ENCODE measurements at regions not wholly inside any gene's neighbourhood (a gene's known extent, or its start where the extent isn't known, plus 50 kb on each side); places are given as distances from the start of the nearest gene placed in this dataset.

- no peak for DNase-seq (ENCODE audit: low spot score)
These were observed 53.1 kb upstream of the TRIM67 start for GRCh38 chr1:231108516-231109302.

GRCh38 chr1:231107600-231108326, 54.1 kb upstream of the TRIM67 start:
- no peak for DNase-seq (ENCODE audit: low spot score)

GRCh38 chr1:231107151-231107550, 54.7 kb upstream of the TRIM67 start:
- no peak for DNase-seq (ENCODE audit: low spot score)

DNA sequence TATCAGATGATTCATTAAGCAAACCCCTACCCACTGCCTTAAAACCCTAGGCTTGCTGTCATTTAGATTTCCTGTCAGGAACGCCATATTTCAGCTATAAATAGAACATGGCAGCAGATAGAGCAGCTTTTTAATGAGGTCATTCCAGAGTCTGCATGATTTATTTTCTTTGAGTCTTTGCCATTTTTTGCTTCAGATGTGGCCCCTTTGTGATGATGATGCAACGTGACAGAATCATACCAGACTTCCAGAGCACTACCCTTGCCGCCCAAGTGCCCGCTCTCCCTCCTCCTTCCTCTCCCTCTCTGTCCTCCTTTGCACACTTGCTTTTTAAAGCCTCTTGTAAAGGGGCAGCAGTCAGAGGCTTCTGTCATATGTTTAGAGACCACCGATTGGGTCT, 55.5 kb upstream of the TRIM67 start:
- DNase-seq (ENCODE audit: low spot score) = no peak

DNA sequence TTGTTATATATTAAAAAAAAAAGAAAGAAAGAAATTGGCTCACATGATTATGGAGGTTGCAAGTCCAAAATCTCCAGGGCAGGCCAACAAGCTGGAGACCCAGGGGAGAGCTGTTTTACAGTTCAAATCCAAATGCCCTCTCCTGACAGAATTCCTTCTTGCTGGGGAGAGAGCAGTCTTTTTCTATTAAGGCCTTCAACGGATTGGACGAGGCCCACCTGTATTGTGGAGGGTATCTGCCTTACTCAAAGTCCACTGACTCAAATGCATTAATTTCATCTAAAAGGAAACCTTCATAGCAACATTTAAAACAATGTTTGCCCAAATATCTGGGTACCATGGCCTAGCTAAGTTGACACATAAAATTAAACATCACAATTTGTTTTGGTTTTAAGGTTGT, 56.9 kb upstream of the TRIM67 start:
- no peak for DNase-seq (ENCODE audit: low spot score)

GRCh38 chr1:231103961-231104360, 57.9 kb upstream of the TRIM67 start:
- no peak for DNase-seq (ENCODE audit: low spot score)

GRCh38 chr1:231099996-231100767, 60.1 kb upstream of the FAM89A start:
- DNase-seq (ENCODE audit: low spot score) = no peak

- DNase-seq (ENCODE audit: low spot score) = no peak
These were observed 59.3 kb upstream of the FAM89A start for GRCh38 chr1:231099311-231099710.

DNA sequence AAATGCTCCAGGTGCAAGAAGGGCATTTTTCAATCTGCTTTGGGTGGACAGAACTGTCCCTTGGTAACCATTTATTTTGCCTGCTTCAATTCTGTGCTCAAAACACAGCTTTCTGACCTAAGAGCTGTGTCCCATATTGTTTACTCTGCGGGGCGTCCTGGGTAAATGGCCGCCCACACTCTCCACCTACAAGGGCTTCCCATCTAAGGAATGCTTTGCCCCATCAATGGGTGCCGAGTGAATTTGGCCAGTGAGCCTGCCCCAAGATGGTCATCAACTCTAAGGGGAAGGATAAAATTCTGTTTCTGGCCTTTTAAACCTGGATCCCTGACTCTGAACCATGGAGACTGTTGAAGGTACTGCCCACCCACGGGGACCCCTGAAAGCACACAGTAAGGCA, 55.5 kb upstream of the FAM89A start:
- DNase-seq (ENCODE audit: low spot score) = no peak

DNA sequence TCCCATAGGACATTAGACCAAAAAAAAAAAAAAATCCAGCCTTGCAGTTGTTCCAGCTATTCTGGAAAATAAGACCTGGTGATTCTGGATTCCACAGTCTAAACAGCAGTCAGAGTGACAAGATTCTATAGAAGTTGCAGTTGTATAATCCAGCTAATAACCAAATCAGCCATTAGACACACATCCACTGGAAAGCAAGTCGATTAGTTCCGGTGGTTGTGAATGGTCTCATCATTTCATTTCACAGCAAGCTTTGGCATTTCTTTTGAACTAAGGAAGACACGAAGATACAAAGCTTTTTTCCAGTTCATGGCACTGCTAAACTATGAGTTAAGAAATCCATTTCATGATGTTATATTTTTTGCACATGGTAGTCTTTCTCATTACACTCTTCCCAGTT, 54.4 kb upstream of the FAM89A start:
- DNase-seq (ENCODE audit: low spot score) = no peak

DNA sequence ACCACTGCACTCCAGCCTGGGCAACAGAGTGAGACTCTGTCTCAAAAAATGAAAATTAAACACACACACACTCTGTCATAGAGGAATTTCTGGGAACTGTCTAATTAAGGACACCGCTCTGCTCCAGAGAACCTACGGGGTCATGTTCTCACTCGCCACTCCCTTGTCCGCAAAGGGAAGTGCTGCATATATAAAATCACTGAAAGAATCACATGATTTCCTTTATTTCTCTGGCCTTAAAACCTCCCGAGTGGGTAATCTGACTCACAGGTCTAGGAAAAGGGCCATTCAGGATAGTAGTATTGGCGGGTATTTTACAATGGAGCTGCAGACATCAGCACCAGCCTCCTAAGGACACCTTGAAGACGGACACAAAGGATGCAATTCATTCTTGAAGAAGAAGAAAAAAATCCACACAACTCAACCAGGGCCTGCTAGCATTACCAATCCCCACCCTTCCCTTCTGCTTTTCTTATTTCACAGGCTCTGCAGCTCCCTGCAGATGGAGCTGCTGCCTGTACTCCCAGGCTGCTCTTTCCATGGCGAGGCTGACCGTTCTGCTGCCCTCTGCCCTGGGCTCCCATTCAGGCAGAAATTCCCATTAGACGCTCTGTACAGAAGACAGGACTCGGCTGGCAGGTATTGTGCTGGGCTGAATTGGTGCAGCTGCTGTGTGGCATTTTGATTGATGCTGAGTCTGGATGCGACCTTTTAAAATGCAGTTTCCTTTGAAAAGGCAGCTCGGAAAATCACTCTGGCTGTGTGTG, 53.3 kb upstream of the FAM89A start:
- no peak for DNase-seq (ENCODE audit: low spot score)

- DNase-seq (ENCODE audit: low spot score) = no peak
These were observed 52.3 kb upstream of the FAM89A start for GRCh38 chr1:231092380-231092779.

DNA sequence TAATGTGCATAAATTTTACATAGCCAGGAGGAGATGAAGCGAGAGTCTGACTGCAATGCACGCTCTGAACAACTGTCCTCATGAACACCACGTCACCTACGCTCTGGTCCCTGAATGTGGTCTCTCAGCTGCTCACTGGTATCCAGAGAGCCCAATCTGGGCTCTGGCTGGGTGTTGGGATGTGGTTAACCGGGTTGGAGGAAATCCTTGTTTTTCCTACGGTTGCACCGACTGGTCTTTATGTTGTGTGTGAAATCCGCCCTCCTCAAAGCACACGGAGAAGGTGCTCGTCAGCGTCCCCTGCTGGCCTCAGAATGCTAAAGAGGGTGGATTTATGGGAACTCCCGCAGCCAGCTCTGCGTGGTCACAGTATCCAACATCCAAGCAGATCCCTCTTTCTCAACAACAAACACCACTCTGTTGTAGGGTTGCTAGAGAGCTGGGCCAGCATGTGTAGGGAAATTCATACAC, 51.8 kb upstream of the FAM89A start:
- DNase-seq (ENCODE audit: low spot score) = peak; percentile 64

DNA sequence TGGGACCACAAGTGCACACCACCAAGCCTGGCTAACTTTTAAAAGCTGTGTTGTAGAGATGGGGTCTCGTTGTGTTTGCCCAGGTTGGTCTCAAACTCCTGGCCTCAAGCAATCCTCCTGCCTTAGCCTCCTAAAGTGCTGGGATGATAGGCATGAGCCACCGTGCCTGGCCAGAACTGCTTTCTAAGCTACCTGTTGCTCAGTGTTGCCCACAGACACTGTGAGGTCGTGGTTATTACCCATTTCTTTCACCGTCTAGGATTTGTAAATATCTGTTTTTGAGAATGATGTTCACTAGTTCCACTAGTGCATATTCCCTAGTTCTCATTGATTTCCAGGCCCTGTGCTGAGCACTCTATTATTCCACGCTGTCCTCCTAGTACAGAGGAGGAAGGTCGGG, 51.4 kb upstream of the FAM89A start:
- DNase-seq (ENCODE audit: low spot score) = no peak

Measured in hematopoietic multipotent progenitor cell treated with erythropoietin and hydrocortisone succinate and interleukin-3 and kit ligand, for 15 days (in vitro differentiated cells).